RWPE1 (cell line): ENCODE measurements at regions not wholly inside any gene's neighbourhood (a gene's known extent, or its start where the extent isn't known, plus 50 kb on each side); places are given as distances from the start of the nearest gene placed in this dataset.

Experiments used
- CTCF ChIA-PET: fragments of 350-600 bp; sonication (Branson Sonifier 250); formaldehyde crosslinking; extraction: SDS; loops from one replicate; lab custom pipeline; 2021; lab: Yijun Ruan, JAX
- POLR2A ChIA-PET: fragments of 400-600 bp; formaldehyde crosslinking; extraction: SDS; loops from one replicate; lab custom pipeline; 2020; ENCODE audit warnings: antibody characterized with exemption; ENCODE audit not compliant: low non-redundant PET; lab: Yijun Ruan, JAX
- DNase-seq: peaks from one replicate; pipeline ENCODE4 v3.0.0; 2012; ENCODE audit warnings: low spot score
- H3K27ac ChIP-seq: fragments of 450-650 bp; 2 replicates; pipeline ENCODE4 v1.5.1; 2017
- TF ChIP-seq, protein P1 (sequence below): fragments of 450-650 bp; conservative IDR thresholded peaks from 2 replicates; pipeline ENCODE4 v1.5.1; 2017; ENCODE audit warnings: low read depth, mild to moderate bottlenecking

GRCh38 chr2:239704737-239705136 is 303.9 kb upstream of the HDAC4 start:
- TF ChIP-seq, protein P1, sequence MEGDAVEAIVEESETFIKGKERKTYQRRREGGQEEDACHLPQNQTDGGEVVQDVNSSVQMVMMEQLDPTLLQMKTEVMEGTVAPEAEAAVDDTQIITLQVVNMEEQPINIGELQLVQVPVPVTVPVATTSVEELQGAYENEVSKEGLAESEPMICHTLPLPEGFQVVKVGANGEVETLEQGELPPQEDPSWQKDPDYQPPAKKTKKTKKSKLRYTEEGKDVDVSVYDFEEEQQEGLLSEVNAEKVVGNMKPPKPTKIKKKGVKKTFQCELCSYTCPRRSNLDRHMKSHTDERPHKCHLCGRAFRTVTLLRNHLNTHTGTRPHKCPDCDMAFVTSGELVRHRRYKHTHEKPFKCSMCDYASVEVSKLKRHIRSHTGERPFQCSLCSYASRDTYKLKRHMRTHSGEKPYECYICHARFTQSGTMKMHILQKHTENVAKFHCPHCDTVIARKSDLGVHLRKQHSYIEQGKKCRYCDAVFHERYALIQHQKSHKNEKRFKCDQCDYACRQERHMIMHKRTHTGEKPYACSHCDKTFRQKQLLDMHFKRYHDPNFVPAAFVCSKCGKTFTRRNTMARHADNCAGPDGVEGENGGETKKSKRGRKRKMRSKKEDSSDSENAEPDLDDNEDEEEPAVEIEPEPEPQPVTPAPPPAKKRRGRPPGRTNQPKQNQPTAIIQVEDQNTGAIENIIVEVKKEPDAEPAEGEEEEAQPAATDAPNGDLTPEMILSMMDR, result no peak
- CTCF ChIA-PET, result no interaction called here
- H3K27ac ChIP-seq, result no peak overlapping the region
- no peak for DNase-seq
- POLR2A ChIA-PET, result no interaction called here

GRCh38 chr2:239703834-239704233 is 303.0 kb upstream of the HDAC4 start:
- no peak overlapping the region for H3K27ac ChIP-seq
- POLR2A ChIA-PET, result no interaction called here
- TF ChIP-seq, protein P1, result no peak
- CTCF ChIA-PET, result no interaction called here
- no peak for DNase-seq

GRCh38 chr2:239700686-239701345 is 300.0 kb upstream of the HDAC4 start:
- ChIA-PET CTCF (no interaction called here), POLR2A (no interaction called here)
- TF ChIP-seq, protein P1, result no peak
- no peak overlapping the region for H3K27ac ChIP-seq
- no peak for DNase-seq

DNA sequence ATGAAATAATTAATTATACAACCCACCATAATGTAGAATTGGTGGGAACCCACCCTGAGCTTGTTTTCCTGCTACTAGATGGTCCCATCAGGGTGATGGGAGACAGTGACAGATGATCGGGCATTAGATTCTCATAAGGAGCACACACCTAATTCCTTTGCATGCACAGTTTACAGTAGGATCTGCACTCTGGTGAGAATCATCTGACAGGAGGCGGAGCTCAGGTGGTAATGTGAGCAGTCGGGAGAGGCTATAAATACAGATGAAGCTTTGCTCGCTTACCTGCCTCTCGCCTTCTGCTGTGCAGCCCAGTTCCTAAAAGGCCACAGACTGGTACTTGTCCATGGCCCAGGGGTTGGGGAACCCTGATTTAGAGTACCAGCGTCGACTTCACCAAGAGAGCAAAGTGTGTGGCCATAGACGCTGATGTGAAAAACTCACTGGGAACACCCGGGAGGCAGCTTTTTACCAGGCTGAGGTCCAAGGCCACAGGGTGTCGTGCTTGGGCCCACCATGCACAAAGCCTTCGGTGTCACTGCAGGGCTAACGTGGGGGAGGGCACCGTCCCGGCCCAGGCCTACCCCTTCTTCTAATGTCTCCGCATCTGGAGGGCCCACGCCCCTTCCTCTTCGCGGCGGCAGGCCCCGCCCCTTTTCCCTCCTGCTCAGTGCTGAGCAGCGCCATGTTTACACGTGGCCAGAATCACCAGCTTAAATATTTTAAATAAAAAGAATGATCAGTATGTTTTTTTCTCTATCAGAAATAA is 296.8 kb upstream of the HDAC4 start:
- POLR2A ChIA-PET, result no interaction called here
- no peak for DNase-seq
- CTCF ChIA-PET, result no interaction called here
- H3K27ac ChIP-seq, result no peak overlapping the region
- TF ChIP-seq, protein P1, result no peak

DNA sequence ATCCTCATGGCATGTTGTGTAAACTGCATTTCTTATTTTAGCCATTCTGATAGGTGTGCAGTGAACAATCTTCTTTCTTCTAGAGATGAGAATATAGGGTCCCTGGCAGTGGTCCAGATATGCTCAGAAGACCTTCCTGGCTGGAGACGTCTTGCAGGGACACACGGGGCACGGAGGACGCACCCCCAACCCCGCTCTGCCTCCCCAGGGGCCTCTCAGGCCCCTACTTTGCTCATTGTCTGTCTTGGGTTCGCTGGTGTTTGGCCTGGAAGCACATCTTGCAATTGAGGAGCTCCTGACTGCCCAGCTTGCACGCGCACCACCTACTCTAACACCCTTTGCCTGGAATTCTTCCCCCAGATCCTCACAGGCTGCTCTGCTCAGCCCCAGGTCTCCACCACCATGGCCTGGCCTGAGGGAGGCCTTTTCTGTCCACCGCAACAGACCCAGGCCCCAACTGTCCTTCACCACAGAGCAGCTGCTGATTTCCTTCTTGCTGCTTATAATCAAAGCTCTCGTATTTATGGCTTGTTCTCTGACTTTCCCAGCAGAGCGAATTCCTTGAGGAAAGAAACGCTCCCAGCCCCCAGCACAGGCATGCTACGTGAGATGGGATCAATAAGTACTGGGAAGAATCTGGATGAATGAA is 295.9 kb upstream of the HDAC4 start:
- ChIA-PET POLR2A (no interaction called here), CTCF (no interaction called here)
- no peak for DNase-seq
- TF ChIP-seq, protein P1, result no peak
- H3K27ac ChIP-seq, result no peak overlapping the region

DNA sequence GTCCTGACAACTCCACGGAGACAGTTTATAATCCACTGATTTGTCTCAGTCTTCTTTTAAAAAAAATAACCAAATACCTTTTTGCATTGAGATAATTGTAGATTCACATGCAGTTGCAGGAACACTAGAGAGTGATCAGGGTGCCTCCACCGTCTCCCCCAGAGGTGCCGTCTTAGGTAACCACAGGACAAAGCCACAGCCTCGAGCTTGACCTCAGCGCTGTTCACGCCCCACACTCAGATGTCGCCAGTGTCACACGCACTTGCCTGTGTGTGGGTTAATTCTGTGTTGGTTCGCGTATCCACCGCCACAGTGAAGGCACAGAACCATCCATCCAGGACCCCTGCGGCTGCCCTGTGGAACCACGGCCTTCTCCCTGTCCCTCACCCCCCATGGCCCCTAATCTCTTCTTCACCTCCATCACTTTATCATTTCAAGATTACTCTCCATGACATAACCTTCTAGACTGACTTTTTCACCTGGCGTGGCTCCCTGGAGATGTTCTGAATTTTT is 295.0 kb upstream of the HDAC4 start:
- POLR2A ChIA-PET, result no interaction called here
- no peak for DNase-seq
- no peak overlapping the region for H3K27ac ChIP-seq
- CTCF ChIA-PET, result interaction anchor here (0.6 kb wide), 1 partner anchor 326 kb away, joined by 3 read pairs; no protein-coding TSS in a partner anchor
- TF ChIP-seq, protein P1, result no peak
